Endothelial cell of umbilical vein (primary cell): ENCODE measurements at regions not wholly inside any gene's neighbourhood (a gene's known extent, or its start where the extent isn't known, plus 50 kb on each side); places are given as distances from the start of the nearest gene placed in this dataset.

Source experiments
- BruUV-seq: library from RNA; stranded (reverse); fragments of 400-500 nt; replicated peaks from 2 replicates; lab custom pipeline; 2021; lab: Mats Ljungman, UMichigan
- CTCF ChIA-PET: fragments of 300-600, 350-600 bp; sonication (Branson Sonifier 250); formaldehyde crosslinking; loops from one replicate; lab custom pipeline; 2021; ENCODE audit warnings: antibody characterized with exemption, inconsistent platforms; lab: Charles Lee
- POLR2A ChIA-PET: fragments of 300-600, 350-600 bp; sonication (Branson Sonifier 250); formaldehyde crosslinking; loops from one replicate; lab custom pipeline; 2021; ENCODE audit warnings: antibody characterized with exemption, inconsistent platforms; lab: Charles Lee
- DNase-seq: peaks from one replicate; pipeline ENCODE4 v3.0.0-alpha.2; 2011; ENCODE audit warnings: low read depth, low spot score
- FAIRE-seq: peaks from 2 replicates; lab custom pipeline; 2011; peaks lifted over from hg19 to GRCh38; lab: Jason Lieb, UNC
- H2AFZ ChIP-seq: 2 replicates; pipeline ENCODE4 v1.6.0; 2012; ENCODE audit warnings: low read depth, low read length, control low read depth, inconsistent platforms
- H3K27ac ChIP-seq: 2 replicates; pipeline ENCODE4 v1.5.1; 2011; ENCODE audit warnings: low read depth, mild to moderate bottlenecking, control low read depth, low read length, moderate library complexity; ENCODE audit not compliant: insufficient read depth
- H3K27me3 ChIP-seq, 2 experiments: 2 replicates each; pipeline versions ENCODE4 v1.6.0 to v1.6.1; 2011; ENCODE audit warnings: low read length in 2 of 2, mixed read lengths in 1 of 2; ENCODE audit not compliant: control insufficient read depth in 2 of 2, insufficient read depth in 2 of 2
- H3K36me3 ChIP-seq, 2 experiments: 2 replicates in 1 of 2; 3 replicates in 1 of 2; pipeline ENCODE4 v1.5.1; 2011; ENCODE audit warnings: low read length in 2 of 2, mild to moderate bottlenecking in 1 of 2, moderate library complexity in 1 of 2; ENCODE audit not compliant: control insufficient read depth in 2 of 2, insufficient read depth in 2 of 2; ENCODE audit errors: extremely low read depth in 1 of 2
- H3K4me1 ChIP-seq: 3 replicates; pipeline ENCODE4 v1.5.1; 2011; ENCODE audit warnings: mild to moderate bottlenecking, low read length; ENCODE audit not compliant: control insufficient read depth, insufficient read depth; ENCODE audit errors: extremely low read depth
- H3K4me2 ChIP-seq: 2 replicates; pipeline ENCODE4 v1.6.1; 2011; ENCODE audit warnings: low read length, control low read depth, mixed read lengths; ENCODE audit not compliant: insufficient read depth
- H3K4me3 ChIP-seq, 3 experiments: fragments of 200-600 bp in 1 of 3; sonication (generic), shearing (Covaris generic) in 1 of 3; replicated peaks in 1 of 3; 2 replicates each; pipeline ENCODE4 v1.5.1; 2011 to 2016; ENCODE audit warnings: control low read depth in 3 of 3, low read length in 3 of 3, mild to moderate bottlenecking in 2 of 3, inconsistent platforms in 1 of 3, low read depth in 1 of 3, moderate library complexity in 1 of 3; ENCODE audit not compliant: insufficient read depth in 1 of 3
- H3K79me2 ChIP-seq: 2 replicates; pipeline ENCODE4 v1.6.0; 2012; ENCODE audit warnings: low read length, inconsistent platforms; ENCODE audit not compliant: control insufficient read depth, insufficient read depth
- H3K9ac ChIP-seq: replicated peaks from 2 replicates; pipeline ENCODE3; 2011; ENCODE audit warnings: low read length, control low read depth; ENCODE audit not compliant: insufficient read depth; ENCODE audit errors: extremely low read depth
- H3K9me1 ChIP-seq: replicated peaks from 3 replicates; pipeline ENCODE4 v1.6.0; 2011; ENCODE audit warnings: mild to moderate bottlenecking, low read length; ENCODE audit not compliant: control insufficient read depth, insufficient read depth; ENCODE audit errors: extremely low read depth
- H3K9me3 ChIP-seq: replicated peaks from 2 replicates; pipeline ENCODE4 v1.5.1; 2012; ENCODE audit warnings: low read length, inconsistent platforms; ENCODE audit not compliant: control insufficient read depth, insufficient read depth
- H4K20me1 ChIP-seq: replicated peaks from 2 replicates; pipeline ENCODE3; 2011; ENCODE audit warnings: mild to moderate bottlenecking, low read length; ENCODE audit not compliant: control insufficient read depth, insufficient read depth; ENCODE audit errors: extremely low read depth
- CTCF ChIP-seq, 2 donors: IDR thresholded peaks; 1 replicate in 1 of 2; 2 replicates in 1 of 2; pipeline ENCODE4 v1.5.1; 2011; ENCODE audit warnings: low read length in 2 of 2, mild to moderate bottlenecking in 2 of 2, moderate library complexity in 2 of 2, control low read depth in 1 of 2, inconsistent platforms in 1 of 2, low read depth in 1 of 2; ENCODE audit not compliant: insufficient read depth in 1 of 2; ENCODE audit errors: extremely low read depth in 1 of 2
- EZH2 ChIP-seq: IDR thresholded peaks from 2 replicates; pipeline ENCODE4 v1.6.1; 2012; ENCODE audit warnings: borderline replicate concordance, low read depth, mild to moderate bottlenecking, moderate library complexity, low read length, inconsistent platforms; ENCODE audit not compliant: severe bottlenecking
- FOS ChIP-seq: IDR thresholded peaks from 2 replicates; pipeline ENCODE4 v1.6.1; 2011; ENCODE audit warnings: mild to moderate bottlenecking, low read length, moderate library complexity, borderline replicate concordance; ENCODE audit not compliant: insufficient read depth
- GATA2 ChIP-seq: IDR thresholded peaks from 2 replicates; pipeline ENCODE4 v1.7.0; 2011; ENCODE audit warnings: low read depth, mild to moderate bottlenecking, moderate library complexity, mixed read lengths, low read length; ENCODE audit not compliant: insufficient read length, insufficient read depth
- JUN ChIP-seq: IDR thresholded peaks from 2 replicates; pipeline ENCODE4 v1.6.1; 2011; ENCODE audit warnings: borderline replicate concordance, low read depth; ENCODE audit not compliant: insufficient read length, insufficient read depth
- MAX ChIP-seq: IDR thresholded peaks from 2 replicates; pipeline ENCODE4 v1.6.1; 2011; ENCODE audit not compliant: insufficient read depth, insufficient read length
- MYC ChIP-seq: IDR thresholded peaks from one replicate; pipeline ENCODE4 v1.6.1; 2011; ENCODE audit warnings: mild to moderate bottlenecking, low read depth, low read length
- POLR2A ChIP-seq: IDR thresholded peaks from 2 replicates; pipeline ENCODE4 v1.6.1; 2012; ENCODE audit warnings: low read depth, mild to moderate bottlenecking, control low read depth, low read length
- POLR2AphosphoS5 ChIP-seq: IDR thresholded peaks from 2 replicates; pipeline ENCODE4 v1.6.1; 2012; ENCODE audit warnings: low read depth, mild to moderate bottlenecking, control low read depth, low read length, moderate library complexity; ENCODE audit not compliant: insufficient read depth
- dilution Hi-C: fragments of 300-500 bp; cut with MboI; formaldehyde crosslinking; loops from one replicate; pipeline ENCODE4 v1.15.0; 2019; ENCODE audit warnings: low sequenced_read_pairs; ENCODE audit not compliant: extremely low pct_ligation_motif_present
- intact Hi-C: fragments of 100-400 bp; cut with micrococcal nuclease; formaldehyde crosslinking; loops from one replicate; pipeline ENCODE4 v1.10.0; 2022

- Histone ChIP-seq H3K4me1 (no peaks in the 10 kb centered on the region), H3K36me3 (no peaks in the 10 kb centered on the region), H3K4me2 (no peak overlapping the region), H3K9me3 (no peaks in the 10 kb centered on the region), H3K9me1 (no peaks in the 10 kb centered on the region), H3K27ac (no peak overlapping the region), H4K20me1 (no peaks in the 10 kb centered on the region), H3K9ac (no peak overlapping the region), H3K79me2 (no peaks in the 10 kb centered on the region), H3K4me3 (no peak overlapping the region), H2AFZ (no peak overlapping the region), H3K27me3 (no peaks in the 10 kb centered on the region)
- no TSS peak for BruUV-seq
- ChIA-PET POLR2A (no interaction called here), CTCF (no interaction called here)
- DNase-seq (no peak), FAIRE-seq (no peak)
- intact Hi-C loops (no loop called here), dilution Hi-C loops (no loop called here)
- TF ChIP-seq MYC (no peak), CTCF (IDR thresholded peaks at IDR 0.05; ENCODE audit: extremely low read depth in 1 of 2, insufficient read depth in 1 of 2, low read depth in 1 of 2, low read length in 2 of 2) (no peak), FOS (no peak), MAX (no peak), POLR2AphosphoS5 (no peak), POLR2A (no peak), JUN (no peak), EZH2 (no peak), GATA2 (no peak)
These were observed 98.7 kb upstream of the IQSEC1 start for GRCh38 chr3:13171704-13172643.
